Stomach (tissue), 8 donors: ENCODE measurements at regions not wholly inside any gene's neighbourhood (a gene's known extent, or its start where the extent isn't known, plus 50 kb on each side); places are given as distances from the start of the nearest gene placed in this dataset.

Source experiments
- DNase-seq, 2 donors: peaks; one replicate each; pipeline versions ENCODE4 v3.0.0 to v3.0.0-alpha.2; 2013 to 2019
- H3K27ac ChIP-seq, 5 donors: fragments of 200-600 bp in 4 of 5; sonication (generic) in 4 of 5; one replicate each; pipeline ENCODE4 v1.5.1; 2013 to 2019; ENCODE audit warnings: mild to moderate bottlenecking in 1 of 5, moderate library complexity in 1 of 5
- H3K27me3 ChIP-seq, 3 donors: fragments of 200-600 bp; sonication (generic); one replicate each; pipeline ENCODE4 v1.5.1; 2017 to 2019; ENCODE audit warnings: mixed run types in 1 of 3
- H3K36me3 ChIP-seq, 4 donors: fragments of 200-600 bp; sonication (generic); 1 replicate in 3 of 4; 2 replicates in 1 of 4; pipeline ENCODE4 v1.5.1; 2016 to 2019
- H3K4me1 ChIP-seq, 4 donors: fragments of 200-600 bp; sonication (generic); one replicate each; pipeline ENCODE4 v1.5.1; 2016 to 2019
- H3K4me3 ChIP-seq, 4 donors: fragments of 200-600 bp; sonication (generic) in 3 of 4; one replicate each; pipeline ENCODE4 v1.5.1; 2016 to 2019; ENCODE audit warnings: mild to moderate bottlenecking in 1 of 4
- H3K9me3 ChIP-seq, 4 donors: fragments of 200-600 bp; sonication (generic); one replicate each; pipeline ENCODE4 v1.5.1; 2016 to 2019
- EP300 ChIP-seq: sonication (generic); formaldehyde crosslinking; IDR thresholded peaks from one replicate; pipeline ENCODE4 v1.6.1; 2017; ENCODE audit warnings: antibody characterized with exemption
- POLR2A ChIP-seq, 4 donors: fragments of 450-650 bp; IDR thresholded peaks; one replicate each; pipeline ENCODE4 v1.6.1; 2016; ENCODE audit warnings: antibody characterized with exemption in 4 of 4, control low read depth in 2 of 4, mild to moderate bottlenecking in 1 of 4, moderate library complexity in 1 of 4
- POLR2AphosphoS5 ChIP-seq, 3 donors: sonication (generic); formaldehyde crosslinking; IDR thresholded peaks; one replicate each; pipeline ENCODE4 v1.6.1; 2016; ENCODE audit warnings: antibody characterized with exemption in 3 of 3
- WGBS, 5 donors: extraction: QIAGEN DNeasy Blood & Tissue Kit in 3 of 5; methylation state at CpG; one replicate each; pipeline versions ENCODE4 v1.1.5 to v1.1.7; 2013 to 2018; 5-methylcytosine and 5-hydroxymethylcytosine counted together
- intact Hi-C: fragments of 100-400 bp; cut with DNase I; formaldehyde crosslinking; loops from one replicate; pipeline ENCODE4 v1.15.1; 2023; ENCODE audit warnings: low total_unique reads
- TF ChIP-seq, protein P1 (sequence below), 7 experiments: fragments of 450-650 bp in 4 of 7; fragments of 200-600 bp in 3 of 7; sonication (generic) in 3 of 7; IDR thresholded peaks; one replicate each; pipeline ENCODE4 v1.5.1; 2016 to 2019; ENCODE audit warnings: antibody characterized with exemption in 7 of 7, control low read depth in 2 of 7, mild to moderate bottlenecking in 1 of 7
- donor health status: healthy with polysubstance abuse.
- donor health status: Bipolar disorder and iron deficiency.
- donor health status: healthy.

GRCh38 chr2:57890464-57890863 is 156.1 kb upstream of the VRK2 start:
- Histone ChIP-seq H3K36me3 (no peaks in the 10 kb centered on the region), H3K27me3 (no peaks in the 10 kb centered on the region), H3K4me1 (no peaks in the 10 kb centered on the region), H3K9me3 (no peaks in the 10 kb centered on the region), H3K4me3 (no peak overlapping the region), H3K27ac (no peak overlapping the region)
- TF ChIP-seq, protein P1, sequence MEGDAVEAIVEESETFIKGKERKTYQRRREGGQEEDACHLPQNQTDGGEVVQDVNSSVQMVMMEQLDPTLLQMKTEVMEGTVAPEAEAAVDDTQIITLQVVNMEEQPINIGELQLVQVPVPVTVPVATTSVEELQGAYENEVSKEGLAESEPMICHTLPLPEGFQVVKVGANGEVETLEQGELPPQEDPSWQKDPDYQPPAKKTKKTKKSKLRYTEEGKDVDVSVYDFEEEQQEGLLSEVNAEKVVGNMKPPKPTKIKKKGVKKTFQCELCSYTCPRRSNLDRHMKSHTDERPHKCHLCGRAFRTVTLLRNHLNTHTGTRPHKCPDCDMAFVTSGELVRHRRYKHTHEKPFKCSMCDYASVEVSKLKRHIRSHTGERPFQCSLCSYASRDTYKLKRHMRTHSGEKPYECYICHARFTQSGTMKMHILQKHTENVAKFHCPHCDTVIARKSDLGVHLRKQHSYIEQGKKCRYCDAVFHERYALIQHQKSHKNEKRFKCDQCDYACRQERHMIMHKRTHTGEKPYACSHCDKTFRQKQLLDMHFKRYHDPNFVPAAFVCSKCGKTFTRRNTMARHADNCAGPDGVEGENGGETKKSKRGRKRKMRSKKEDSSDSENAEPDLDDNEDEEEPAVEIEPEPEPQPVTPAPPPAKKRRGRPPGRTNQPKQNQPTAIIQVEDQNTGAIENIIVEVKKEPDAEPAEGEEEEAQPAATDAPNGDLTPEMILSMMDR (IDR thresholded peaks at IDR 0.05): no peak
- TF ChIP-seq POLR2A (IDR thresholded peaks at IDR 0.05) (no peak), EP300 (no peak), POLR2AphosphoS5 (IDR thresholded peaks at IDR 0.05) (no peak)
- intact Hi-C loops: no loop called here
- no peak for DNase-seq

GRCh38 chr2:57891086-57891712 is 155.4 kb upstream of the VRK2 start:
- Histone ChIP-seq H3K9me3 (no peaks in the 10 kb centered on the region), H3K27ac (no peak overlapping the region), H3K4me3 (no peak overlapping the region), H3K4me1 (no peaks in the 10 kb centered on the region), H3K27me3 (no peaks in the 10 kb centered on the region), H3K36me3 (no peaks in the 10 kb centered on the region)
- intact Hi-C loops: no loop called here
- no peak for DNase-seq
- TF ChIP-seq POLR2AphosphoS5 (IDR thresholded peaks at IDR 0.05) (no peak), POLR2A (IDR thresholded peaks at IDR 0.05) (no peak), EP300 (no peak)
- TF ChIP-seq, protein P1 (IDR thresholded peaks at IDR 0.05): no peak
- 71 to 91% (median 89%) methylated on average over 7 of the region's 7 CpGs for WGBS, 5 donors

GRCh38 chr2:57892920-57893319 is 153.7 kb upstream of the VRK2 start:
- WGBS, 5 donors: 54 to 77% (median 64%) methylated on average over 3 of the region's 3 CpGs
- no peak for DNase-seq
- Histone ChIP-seq H3K27ac (no peak overlapping the region), H3K27me3 (no peaks in the 10 kb centered on the region), H3K4me1 (no peaks in the 10 kb centered on the region), H3K4me3 (no peak overlapping the region), H3K9me3 (no peaks in the 10 kb centered on the region), H3K36me3 (no peaks in the 10 kb centered on the region)
- intact Hi-C loops: no loop called here
- TF ChIP-seq EP300 (no peak), POLR2AphosphoS5 (IDR thresholded peaks at IDR 0.05) (no peak), POLR2A (IDR thresholded peaks at IDR 0.05) (no peak)
- TF ChIP-seq, protein P1 (IDR thresholded peaks at IDR 0.05): no peak

DNA sequence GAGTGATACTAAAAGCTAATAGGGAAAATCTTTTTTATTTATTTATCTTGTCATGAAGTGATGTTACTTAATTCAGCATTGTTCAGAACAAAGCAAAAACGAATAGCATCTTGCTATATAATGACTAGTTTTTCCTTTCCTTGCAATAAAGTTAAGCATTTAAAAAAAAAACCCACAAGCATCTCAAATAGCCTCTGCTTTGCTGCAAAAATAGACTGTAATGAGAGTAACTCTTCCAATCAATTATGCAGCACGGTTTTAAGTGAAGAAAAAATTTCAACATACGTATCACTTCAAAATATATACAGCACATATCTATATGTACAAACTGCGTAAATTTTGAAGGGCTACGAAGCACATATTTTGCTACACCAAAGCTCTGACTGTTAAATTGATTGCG is 153.3 kb upstream of the VRK2 start:
- Histone ChIP-seq H3K27ac (no peak overlapping the region), H3K27me3 (no peaks in the 10 kb centered on the region), H3K4me3 (no peak overlapping the region), H3K36me3 (no peaks in the 10 kb centered on the region), H3K9me3 (no peaks in the 10 kb centered on the region), H3K4me1 (no peaks in the 10 kb centered on the region)
- no peak for DNase-seq
- TF ChIP-seq POLR2AphosphoS5 (IDR thresholded peaks at IDR 0.05): no peak
- TF ChIP-seq POLR2A (IDR thresholded peaks at IDR 0.05): no peak
- no peak for TF ChIP-seq EP300
- TF ChIP-seq, protein P1 (IDR thresholded peaks at IDR 0.05): no peak
- intact Hi-C loops: no loop called here
- WGBS, 5 donors: 58 to 75% (median 74%) methylated on average over 6 of the region's 6 CpGs
